ENCODE measurements at regions not wholly inside any gene's neighbourhood (a gene's known extent, or its start where the extent isn't known, plus 50 kb on each side); places are given as distances from the start of the nearest gene placed in this dataset.

DNA sequence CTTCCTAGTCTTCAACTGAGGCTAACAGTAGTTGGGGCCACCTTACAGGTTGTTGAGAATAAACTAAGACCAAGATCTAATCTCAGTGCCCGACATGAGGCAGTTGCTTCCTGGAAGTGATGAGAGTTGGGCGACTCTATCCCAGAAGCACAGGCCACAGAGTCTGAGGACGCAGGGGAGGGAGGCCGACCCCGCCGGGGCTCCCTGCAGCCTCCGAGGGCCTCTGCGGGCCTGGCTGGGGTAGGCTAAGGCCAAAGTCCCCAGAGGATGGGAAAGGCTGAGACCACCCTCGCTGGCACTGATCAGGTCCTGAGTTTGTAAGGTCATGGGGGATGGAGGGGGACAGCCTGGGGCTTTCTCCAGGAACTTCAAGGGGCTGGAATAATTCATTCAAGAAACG, 74.0 kb downstream of the ENGASE start:
- DNase-seq (no peak), ATAC-seq (no peak)

DNA sequence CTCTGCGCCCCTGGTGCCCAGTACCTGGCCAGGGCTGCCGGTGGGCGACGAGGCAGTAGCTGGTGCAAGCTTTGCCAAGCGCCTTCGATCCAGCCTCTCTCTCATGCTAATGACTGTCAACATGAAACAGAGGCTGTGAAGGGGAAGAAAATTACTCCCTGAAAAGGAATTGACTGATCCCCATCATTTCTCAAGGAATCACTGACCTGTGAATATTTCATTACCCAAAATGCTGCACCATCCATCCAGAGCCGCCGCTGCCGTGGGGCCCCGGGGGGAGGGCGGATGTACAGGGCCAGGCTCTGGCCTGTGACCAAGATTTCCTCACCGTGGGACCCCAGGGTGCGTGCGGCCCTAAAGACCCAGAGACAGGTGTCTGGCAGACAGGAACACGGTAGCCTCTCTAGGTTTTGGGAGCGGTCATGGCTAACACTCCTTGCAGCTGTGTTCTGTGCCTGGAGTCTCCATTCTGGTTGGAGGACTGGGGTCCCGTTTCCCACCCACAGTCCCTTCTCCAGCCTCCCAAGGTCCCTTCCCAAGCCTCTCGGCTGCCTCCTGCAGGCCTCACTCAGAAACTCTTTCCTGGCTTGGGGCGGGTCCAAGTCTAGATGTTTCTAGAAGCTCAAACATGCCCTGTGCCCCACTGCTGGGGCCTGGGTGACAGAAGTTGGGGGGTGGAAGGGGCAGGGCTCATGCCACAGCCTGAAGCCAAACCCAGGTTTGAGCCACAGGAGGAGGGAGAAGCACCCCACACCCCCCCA, 73.3 kb downstream of the ENGASE start:
- ATAC-seq = no peak

DNA sequence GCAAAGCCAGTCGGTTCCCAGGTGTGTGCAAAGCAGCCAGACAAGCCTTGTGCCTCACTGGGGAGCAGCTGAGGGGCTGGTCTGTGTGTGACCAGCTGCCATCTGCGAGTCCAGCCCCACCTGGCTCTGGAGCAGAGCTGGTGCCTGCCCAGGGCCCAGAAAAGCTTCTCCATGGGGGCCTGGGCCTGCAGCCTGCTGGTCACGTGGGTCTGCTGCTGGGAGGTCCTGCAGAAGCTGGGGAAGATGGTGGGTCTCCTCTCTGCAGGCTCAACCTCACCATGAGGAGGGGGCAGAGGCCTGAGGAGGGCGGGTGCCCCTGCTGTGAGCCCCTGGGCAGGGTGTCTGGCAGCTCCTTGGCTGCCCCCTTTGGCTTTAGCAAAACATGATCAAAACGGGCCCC, 71.9 kb downstream of the ENGASE start:
- ATAC-seq (no peak), DNase-seq (no peak)

More for the DNA sequence above, 73.3 kb downstream of the ENGASE start:
- DNase-seq = no peak

DNA sequence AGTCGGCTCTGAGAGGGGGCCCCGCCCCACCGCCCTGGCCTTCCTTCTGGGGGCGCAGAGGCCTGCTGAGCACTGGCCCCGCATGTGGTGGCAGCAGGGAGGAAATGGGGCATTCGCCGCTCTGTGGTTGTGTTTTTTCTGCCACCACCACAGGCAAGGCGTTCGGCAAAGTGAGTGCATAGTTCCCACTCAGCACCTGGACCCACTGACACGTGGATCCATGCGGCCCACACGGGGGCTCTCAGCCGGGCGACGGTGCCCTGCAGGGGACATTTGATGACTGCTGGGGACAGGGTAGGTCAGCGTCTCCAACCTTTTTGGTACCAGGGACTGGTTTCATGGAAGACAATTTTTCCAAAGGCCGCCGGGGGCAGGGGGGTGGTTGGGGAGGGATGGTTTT, 70.9 kb downstream of the ENGASE start:
- ATAC-seq (no peak), DNase-seq (no peak)

DNA sequence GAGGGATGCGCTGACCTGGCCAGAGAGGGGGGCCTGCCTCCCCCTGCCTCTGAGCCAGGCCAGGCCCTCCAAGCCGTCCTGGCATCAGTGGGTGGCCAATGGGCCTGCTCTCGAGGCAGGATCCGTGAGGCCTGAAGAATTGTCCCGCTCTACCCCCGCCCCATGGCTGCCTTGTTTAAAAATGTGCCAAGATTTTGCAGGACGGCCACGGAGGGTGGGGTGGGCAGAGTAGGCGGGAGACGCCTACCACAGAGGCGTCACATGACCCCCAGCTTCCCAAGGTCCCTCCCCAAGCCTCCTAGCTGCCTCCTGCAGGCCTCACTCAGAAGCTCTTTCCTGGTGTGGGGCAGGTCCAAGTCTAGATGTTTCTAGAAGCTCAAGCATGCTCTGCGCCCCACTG, 69.5 kb downstream of the ENGASE start:
- DNase-seq (no peak), ATAC-seq (no peak)

DNA sequence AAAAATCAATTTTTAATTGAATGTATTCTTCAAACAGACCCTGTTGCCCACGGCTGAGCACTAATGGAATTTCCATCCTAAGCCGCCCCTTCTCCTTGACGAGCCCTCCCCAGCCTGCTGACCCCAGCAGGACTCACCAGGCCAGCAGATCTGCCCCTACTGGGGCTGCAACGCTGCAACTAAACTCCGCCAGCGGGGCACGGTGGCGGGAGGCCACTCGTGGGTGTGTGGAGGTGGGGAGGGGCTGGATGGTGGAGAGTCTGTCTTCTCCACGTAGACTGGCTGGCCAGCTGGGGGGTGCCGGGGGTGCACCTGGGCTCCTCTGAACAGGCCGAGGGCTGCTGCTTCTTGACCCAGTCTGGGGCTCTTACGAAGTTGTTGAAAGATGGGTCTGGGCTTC, 67.8 kb downstream of the ENGASE start:
- DNase-seq (no peak), ATAC-seq (no peak)

DNA sequence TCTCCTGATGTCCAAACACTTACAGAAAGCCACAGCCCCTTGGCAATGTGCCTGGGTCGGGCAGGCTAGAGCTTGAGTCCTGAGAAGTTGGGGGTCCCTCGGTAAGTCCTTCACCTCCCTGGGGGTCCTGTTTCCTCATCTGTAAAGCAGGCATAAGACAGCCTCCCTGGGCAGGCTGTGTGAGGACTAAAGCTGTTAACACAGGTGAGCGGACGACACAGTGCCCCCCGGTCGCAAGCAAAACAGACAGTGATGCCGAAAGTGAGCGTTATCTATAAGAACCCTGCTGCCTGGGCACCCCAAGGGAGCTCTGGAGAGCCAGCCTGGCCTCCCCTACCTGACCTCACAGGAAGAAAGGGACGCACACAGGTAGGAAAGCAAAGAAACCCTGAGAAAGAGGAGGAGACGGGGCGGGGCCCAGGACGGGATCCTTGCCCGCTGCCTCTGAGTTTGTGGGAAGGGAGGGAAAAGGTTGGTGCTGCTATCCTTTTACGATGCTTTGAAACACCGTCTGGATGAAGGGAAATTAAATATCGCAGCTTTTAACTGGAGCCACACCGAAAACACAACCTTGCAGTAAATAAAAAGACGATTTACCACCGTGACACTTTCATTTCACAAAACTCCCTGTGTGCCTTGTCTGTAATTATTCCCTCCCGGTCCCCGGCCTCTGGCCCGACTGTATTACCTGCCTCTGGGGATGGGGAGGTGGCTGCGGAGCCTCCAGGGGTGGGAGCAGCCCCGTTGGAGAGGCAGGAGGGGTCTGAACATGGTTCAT, 67.1 kb downstream of the ENGASE start:
- DNase-seq = no peak
- no peak for ATAC-seq

DNA sequence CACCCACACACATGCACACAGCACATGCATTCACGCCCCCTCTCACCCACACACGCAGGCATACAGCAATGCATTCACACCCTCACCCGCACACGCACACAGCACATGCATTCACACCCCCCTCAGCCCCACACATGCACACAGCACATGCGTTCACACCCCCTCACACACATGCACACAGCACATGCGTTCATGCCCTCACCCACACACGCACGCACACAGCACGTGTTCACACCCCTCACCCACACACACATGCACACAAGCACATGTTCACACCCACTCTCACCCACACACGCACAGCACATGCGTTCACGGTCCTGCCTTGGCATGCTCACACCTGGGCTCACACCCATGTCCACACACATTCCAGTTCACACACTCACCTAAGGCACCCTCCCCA, 64.2 kb downstream of the ENGASE start:
- ATAC-seq (no peak), DNase-seq (no peak)

DNA sequence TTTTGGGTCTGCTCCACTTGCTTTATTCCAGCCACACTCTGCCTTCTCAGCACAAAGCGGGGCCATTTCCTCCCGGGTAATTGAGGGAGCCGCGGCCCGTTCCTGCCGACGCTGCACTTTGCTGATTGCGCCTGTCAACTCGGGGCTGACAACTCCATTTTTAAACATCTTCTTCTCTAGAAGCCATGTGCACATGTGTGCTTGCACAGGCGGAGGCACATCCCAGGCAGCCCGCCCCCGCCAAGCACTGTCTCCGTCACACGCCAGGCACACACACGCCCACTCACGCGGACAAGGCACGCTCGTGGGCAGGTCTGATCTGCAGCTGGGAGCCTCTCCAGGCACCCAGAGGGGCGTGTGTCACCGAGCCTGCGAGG, 63.2 kb downstream of the ENGASE start:
- DNase-seq = no peak
- ATAC-seq = no peak

DNA sequence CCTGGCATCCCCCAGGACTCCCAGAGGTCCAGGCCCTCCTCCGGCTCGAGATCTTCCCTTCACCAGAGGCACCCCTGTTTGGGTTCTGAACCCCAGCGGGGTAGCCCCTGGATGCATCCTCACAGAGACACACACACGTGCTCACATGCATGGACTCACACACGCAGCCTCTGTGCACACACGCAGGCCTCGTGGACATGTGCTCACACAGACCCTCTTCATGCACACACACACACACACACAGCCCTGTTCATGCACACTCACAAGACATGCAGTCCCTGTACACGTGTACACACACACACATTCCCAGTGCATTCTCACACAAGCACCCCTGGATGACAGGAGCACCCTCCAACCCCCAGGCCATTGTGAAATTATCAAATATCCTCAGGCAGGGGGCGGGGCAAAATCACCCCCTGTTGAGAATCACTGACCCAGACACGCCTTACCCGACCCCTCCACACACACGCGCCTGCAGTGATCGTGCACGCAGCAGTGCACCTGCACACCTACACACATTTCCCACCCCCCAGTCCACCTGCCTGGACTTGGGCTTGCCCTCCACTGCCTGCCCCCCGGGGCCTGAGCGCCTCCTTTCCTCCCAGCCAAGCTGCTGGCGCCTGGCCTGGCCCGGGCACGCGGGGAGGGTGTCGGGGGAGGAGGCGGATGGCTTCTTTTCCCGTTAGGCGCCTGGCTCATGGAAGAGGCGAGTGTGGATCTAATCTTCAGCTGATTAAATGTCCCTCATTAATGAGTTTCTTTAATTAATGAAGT, 62.6 kb downstream of the ENGASE start:
- ATAC-seq = no peak
- DNase-seq = no peak

DNA sequence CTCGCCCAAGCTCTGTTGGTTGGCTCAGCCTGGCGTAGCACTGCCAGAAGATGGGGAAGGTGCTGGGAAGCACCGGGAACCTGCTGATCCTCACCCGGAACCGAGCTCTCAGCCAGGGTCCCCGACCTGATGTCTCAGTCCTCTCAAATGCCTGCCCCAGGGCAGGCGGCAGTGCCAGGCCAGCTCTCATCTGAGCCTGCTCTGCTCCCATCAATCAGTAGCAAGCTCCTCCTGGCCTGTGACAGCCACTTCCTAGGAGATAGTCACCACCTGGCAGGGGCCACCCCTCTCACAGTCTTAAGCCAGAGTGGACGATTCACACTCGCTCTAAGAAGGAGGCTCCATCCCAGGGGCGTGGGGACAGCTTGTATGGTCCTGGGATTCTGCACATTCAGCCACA, 62.0 kb downstream of the ENGASE start:
- DNase-seq (no peak), ATAC-seq (no peak)
